ENCODE measurements at regions not wholly inside any gene's neighbourhood (a gene's known extent, or its start where the extent isn't known, plus 50 kb on each side); places are given as distances from the start of the nearest gene placed in this dataset.

GRCh38 chr3:178170698-178171535 lies 365.3 kb upstream of the KCNMB2 start:
- TF ChIP-seq POLR2A (IDR thresholded peaks at IDR 0.05) (no peak), CTCF (IDR thresholded peaks at IDR 0.05) (no peak)

Data from adrenal gland (tissue), 5 donors.